ENCODE measurements at regions not wholly inside any gene's neighbourhood (a gene's known extent, or its start where the extent isn't known, plus 50 kb on each side); places are given as distances from the start of the nearest gene placed in this dataset.
A peak's percentile ranks its signal among the peaks of the same experiment; 100 is the strongest.
"Not testable (repeated sequence)": the region's sequence is repeated elsewhere in the genome, so short reads cannot be mapped to it uniquely, and the experiment has no call there.

DNA sequence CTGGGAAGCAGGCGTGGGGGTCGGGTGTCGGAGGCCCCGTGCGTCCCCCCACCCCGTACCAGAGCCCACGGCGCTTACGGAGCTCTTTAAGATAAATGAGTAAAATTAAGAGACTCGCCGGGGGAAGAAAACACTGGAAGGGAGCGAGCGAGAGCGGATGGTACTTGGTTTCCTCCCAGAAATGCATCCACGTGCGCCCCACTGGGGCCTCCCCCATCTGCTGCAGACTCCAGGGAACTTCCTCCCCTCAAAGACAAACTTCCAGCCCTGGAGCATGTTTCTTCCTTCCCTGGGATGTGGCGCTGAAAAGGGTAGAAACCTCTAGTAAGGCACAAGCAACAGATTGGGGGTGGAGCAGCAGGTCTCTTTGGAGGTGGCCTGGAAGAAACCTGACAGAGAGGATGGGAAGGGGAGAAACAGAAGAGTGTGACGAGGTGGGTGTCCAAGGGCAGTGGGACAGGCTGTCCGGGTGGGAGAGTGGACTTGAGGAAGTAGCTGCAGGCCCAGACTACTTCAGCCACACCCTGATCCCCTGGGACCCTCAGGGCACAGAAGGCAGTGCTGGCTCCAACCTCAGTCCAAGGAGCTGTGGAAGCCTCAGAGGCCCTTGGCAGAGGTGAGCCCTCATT lies 91.2 kb downstream of the TRIM43 start:
- H3K9me3 ChIP-seq; DNase-seq; H3K36me3 ChIP-seq (ENCODE audit: low read depth); H3K4me3 ChIP-seq; H3K4me1 ChIP-seq (ENCODE audit: low read depth); intact Hi-C loops (cut with DNase I, micrococcal nuclease): not testable (repeated sequence)
- ATAC-seq: peak; percentile 31

DNA sequence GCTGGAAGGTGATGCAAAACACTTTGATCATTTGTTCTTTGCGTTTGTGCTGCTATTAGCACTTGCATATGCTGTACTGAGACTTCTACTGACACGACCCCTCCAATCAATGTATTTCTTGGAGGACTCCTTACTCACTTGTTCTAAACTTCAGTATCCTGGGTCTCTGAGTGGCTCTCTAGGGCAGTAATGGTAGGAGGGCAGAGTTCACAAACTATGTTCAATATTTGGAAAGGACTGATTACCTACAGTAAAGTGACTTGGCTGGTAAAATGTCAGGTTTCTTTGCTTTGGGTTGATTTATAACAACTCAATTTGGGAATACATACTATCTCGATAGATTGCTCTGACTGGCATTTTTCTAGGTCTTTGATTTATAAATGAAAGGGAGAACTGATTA lies 93.7 kb downstream of the TRIM43 start:
- H3K36me3 ChIP-seq (ENCODE audit: low read depth): no peaks in the 10 kb centered on the region
- TF ChIP-seq, protein P1, sequence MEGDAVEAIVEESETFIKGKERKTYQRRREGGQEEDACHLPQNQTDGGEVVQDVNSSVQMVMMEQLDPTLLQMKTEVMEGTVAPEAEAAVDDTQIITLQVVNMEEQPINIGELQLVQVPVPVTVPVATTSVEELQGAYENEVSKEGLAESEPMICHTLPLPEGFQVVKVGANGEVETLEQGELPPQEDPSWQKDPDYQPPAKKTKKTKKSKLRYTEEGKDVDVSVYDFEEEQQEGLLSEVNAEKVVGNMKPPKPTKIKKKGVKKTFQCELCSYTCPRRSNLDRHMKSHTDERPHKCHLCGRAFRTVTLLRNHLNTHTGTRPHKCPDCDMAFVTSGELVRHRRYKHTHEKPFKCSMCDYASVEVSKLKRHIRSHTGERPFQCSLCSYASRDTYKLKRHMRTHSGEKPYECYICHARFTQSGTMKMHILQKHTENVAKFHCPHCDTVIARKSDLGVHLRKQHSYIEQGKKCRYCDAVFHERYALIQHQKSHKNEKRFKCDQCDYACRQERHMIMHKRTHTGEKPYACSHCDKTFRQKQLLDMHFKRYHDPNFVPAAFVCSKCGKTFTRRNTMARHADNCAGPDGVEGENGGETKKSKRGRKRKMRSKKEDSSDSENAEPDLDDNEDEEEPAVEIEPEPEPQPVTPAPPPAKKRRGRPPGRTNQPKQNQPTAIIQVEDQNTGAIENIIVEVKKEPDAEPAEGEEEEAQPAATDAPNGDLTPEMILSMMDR (IDR thresholded peaks at IDR 0.05): no peak
- no peak for DNase-seq
- H3K4me1 ChIP-seq (ENCODE audit: low read depth): no peaks in the 10 kb centered on the region
- no peaks in the 10 kb centered on the region for H3K9me3 ChIP-seq
- intact Hi-C loops (cut with DNase I, micrococcal nuclease): no loop called here
- H3K4me3 ChIP-seq: no peak overlapping the region
- ATAC-seq: peak; percentile 38

DNA sequence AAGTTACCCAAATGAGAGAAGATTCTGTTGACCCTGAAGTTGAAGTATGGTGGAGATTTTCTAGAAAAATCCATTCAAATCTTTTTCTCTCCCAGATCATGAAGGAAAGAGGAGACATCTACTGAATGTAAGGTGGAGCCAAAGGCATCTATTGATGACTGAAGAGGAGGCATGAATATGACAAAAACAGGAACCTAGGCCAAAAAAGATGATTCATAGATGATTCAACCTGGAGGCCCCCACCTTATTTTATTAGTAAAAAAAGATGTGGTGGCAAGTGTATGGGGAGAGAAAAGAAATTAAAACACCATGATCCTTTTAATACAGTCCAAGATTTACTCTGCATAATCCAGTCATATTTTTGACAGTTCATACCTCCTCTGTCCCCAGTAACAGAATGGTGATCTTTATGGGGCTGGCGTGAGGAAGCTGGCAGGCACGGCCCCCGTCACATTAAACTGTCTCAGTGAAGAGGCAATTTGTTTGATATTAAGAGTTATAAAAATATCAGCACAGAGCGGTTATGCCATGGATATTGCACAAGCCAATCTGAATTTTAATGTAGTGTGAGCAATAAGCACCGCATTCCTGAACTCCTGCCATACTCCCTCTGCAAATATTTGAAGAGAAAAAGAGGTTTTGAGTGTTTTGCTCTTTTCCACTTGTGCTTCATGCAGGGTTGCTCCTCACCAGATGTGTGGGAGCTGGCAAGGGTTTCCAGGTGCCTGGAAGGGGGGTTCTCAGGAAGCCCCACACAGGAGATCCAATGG lies 94.4 kb downstream of the TRIM43 start:
- H3K36me3 ChIP-seq (ENCODE audit: low read depth); intact Hi-C loops (cut with DNase I, micrococcal nuclease); H3K4me3 ChIP-seq; DNase-seq; H3K9me3 ChIP-seq; H3K4me1 ChIP-seq (ENCODE audit: low read depth): not testable (repeated sequence)
- peak; percentile 25 for ATAC-seq

DNA sequence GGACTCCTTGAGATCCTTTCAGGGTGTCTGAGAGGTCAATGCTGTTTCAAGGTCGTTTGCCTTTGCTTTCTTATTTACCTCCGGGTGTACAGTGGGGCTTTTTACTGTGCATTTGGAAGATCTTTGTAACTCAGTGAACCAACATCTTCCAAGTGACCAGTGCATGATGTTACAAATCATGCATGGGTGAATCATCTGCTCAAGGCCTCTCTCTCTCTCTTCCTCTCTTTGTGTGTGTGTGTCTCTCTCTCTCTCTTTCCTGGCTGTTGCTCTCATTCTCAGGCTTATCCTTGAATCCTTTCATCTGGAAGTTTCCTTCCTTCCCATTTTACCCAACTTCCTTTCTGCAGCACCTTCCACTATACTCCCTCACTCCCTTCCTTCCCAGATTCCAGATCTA lies 96.1 kb downstream of the TRIM43 start:
- H3K4me1 ChIP-seq (ENCODE audit: low read depth); H3K36me3 ChIP-seq (ENCODE audit: low read depth); H3K9me3 ChIP-seq; DNase-seq; ATAC-seq; H3K4me3 ChIP-seq; intact Hi-C loops (cut with DNase I, micrococcal nuclease): not testable (repeated sequence)

DNA sequence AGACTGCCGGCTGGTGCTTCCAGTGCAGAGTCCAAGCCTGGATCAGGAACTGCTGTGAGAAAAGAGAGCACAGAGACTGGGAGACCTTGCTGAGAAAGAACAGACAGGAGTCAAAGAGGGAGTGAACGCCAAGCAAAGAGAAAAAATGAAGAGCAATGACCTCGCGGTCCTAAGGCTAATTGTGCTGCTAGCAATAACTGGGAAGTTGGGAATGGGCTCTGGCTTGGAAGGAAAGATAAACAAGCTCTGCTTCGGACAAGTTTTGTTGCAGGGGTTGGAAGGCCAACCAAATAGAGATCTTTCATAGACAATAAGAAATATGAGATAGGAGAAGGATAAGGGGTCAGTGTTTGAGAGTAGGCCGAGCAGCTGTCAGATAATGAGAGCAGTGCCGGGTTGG lies 99.4 kb downstream of the TRIM43 start:
- H3K4me1 ChIP-seq (ENCODE audit: low read depth); H3K4me3 ChIP-seq; ATAC-seq; H3K9me3 ChIP-seq; DNase-seq; intact Hi-C loops (cut with DNase I, micrococcal nuclease); H3K36me3 ChIP-seq (ENCODE audit: low read depth): not testable (repeated sequence)

DNA sequence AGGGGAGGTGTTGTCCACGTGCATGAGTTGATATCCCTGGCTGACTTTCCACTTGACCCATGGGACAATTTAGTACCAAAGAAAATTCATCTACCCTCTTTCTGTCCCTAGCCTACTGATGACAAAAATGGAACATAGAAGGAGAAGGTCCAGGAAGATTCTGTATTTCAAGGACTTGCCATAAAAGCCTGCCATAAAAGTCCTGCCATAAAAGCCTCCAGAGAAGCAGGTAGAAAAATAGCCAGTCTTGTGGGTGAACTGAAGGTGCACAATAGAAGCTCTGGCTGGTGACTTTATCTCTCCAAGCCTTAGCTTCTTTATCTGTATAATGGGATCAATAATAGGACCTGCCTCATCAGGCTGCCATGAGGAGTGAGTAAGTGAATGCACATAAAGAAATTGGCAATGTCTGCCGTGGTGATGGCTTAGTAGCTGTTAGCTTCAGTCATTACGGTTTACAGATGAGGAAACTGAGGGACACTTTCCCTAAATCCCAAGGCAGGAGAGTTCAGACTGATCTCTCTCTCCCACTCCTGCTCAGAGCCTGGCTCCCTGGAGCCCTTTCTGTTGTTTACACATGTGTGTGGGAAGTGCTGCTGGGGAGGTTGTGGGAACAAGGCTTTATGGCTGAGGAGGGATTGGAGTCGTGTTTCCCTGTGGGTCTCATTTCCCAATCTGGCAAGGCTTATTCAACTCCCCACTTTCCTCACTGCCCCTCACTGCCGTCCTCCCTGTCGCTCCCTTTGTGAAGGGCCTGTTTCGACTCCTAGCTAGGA lies 101.5 kb downstream of the TRIM43 start:
- H3K4me3 ChIP-seq; H3K9me3 ChIP-seq; H3K36me3 ChIP-seq (ENCODE audit: low read depth); H3K4me1 ChIP-seq (ENCODE audit: low read depth); intact Hi-C loops (cut with DNase I, micrococcal nuclease); DNase-seq: not testable (repeated sequence)
- peak; percentile 62 for ATAC-seq

DNA sequence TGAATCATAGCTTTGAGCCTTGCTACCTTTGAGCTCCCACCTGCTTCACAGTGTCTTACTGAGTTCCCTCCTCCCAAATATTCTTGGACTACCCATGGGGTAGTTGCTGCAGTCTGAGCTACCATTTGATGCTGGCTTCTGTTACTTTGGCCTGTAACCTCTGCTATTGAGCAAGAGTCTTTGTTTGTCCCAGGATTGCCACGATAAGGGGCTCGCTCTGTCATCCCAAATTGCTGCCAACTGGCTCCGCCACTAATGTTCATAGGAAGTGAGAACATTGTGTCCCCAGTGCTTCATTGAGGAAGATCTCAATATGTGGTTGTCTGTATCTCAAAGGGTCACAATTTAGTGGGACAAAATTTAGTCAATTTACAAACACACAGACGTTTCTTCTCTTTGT lies 103.8 kb downstream of the TRIM43 start:
- H3K4me1 ChIP-seq (ENCODE audit: low read depth): no peaks in the 10 kb centered on the region
- H3K9me3 ChIP-seq: no peaks in the 10 kb centered on the region
- DNase-seq (no peak), ATAC-seq (no peak)
- no peak overlapping the region for H3K4me3 ChIP-seq
- intact Hi-C loops (cut with DNase I, micrococcal nuclease): no loop called here
- no peaks in the 10 kb centered on the region for H3K36me3 ChIP-seq (ENCODE audit: low read depth)
- TF ChIP-seq, protein P1 (IDR thresholded peaks at IDR 0.05): no peak

DNA sequence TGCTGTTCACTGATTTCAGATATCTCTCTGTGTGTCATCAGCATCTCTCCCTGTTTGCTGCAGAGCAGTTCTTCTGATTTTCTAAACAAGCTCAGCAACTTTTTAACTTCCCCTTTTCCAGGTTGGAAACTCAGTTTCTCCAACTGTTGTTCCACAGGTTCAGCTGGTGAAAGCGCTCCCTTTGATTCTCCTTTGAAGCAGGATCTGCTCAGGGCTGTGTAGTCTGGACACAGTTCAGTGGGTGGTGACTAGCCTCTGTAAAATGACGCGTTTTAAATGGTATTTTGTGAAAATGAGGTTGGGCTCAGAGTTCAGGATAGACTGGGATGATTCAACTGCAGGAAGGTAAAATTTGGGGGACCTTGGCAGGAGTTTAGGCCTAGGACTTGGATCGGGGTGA lies 106.3 kb downstream of the TRIM43 start:
- ATAC-seq: no peak
- H3K9me3 ChIP-seq: no peaks in the 10 kb centered on the region
- intact Hi-C loops (cut with DNase I, micrococcal nuclease): no loop called here
- H3K4me1 ChIP-seq (ENCODE audit: low read depth): no peaks in the 10 kb centered on the region
- DNase-seq: no peak
- no peak overlapping the region for H3K4me3 ChIP-seq
- TF ChIP-seq, protein P1 (IDR thresholded peaks at IDR 0.05): no peak
- H3K36me3 ChIP-seq (ENCODE audit: low read depth): no peaks in the 10 kb centered on the region

DNA sequence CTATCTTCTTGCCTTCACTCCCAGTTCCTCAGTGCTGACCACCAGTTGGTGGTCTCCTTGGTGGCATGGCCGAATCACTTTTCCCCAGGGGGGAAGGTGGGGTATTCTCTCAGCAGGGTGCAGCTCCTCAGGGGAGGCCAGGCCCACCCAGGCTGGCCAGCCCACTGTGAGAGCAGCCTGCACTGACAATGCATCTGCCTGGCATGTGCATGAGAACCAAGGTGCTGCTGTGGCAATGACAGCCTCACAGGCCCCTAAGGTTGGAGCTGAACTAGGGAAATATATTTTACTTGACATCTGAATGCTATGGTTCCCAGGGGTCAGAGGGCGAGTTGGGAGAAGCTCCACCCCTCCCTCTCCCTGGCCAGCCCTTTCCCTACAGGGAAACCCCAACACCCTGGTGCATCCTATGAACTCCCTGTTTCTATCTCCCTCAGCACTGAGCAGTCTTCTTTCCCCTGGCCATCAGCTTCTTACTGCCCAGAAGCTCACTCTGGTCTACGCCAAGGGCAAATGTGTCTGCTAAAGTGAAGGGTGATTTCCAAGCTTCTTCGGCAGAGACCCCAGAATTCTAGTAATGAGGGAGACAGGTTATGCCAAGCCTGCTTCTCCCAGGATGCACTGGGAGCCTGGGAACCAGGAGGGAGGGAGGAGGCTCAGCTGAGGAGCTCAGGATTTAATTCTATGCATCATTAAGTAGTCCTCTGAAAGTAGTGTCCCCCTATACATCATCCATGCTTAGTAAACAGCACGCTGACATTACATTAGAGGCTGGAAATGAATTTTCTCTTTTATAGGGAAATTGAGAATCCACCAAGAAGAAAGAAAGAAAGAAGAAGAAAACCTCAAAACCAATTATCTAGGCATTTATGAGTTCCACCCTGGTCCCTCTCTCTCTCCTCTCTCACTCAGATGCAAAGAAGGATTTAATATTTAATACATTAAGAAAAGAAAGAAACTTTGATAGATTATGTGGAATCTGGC lies 107.7 kb downstream of the TRIM43 start:
- H3K9me3 ChIP-seq; DNase-seq; H3K4me3 ChIP-seq; ATAC-seq; H3K4me1 ChIP-seq (ENCODE audit: low read depth); H3K36me3 ChIP-seq (ENCODE audit: low read depth); intact Hi-C loops (cut with DNase I, micrococcal nuclease): not testable (repeated sequence)

Measured in mucosa of descending colon (tissue), 3 donors.